ENCODE measurements at regions not wholly inside any gene's neighbourhood (a gene's known extent, or its start where the extent isn't known, plus 50 kb on each side); places are given as distances from the start of the nearest gene placed in this dataset.

DNA sequence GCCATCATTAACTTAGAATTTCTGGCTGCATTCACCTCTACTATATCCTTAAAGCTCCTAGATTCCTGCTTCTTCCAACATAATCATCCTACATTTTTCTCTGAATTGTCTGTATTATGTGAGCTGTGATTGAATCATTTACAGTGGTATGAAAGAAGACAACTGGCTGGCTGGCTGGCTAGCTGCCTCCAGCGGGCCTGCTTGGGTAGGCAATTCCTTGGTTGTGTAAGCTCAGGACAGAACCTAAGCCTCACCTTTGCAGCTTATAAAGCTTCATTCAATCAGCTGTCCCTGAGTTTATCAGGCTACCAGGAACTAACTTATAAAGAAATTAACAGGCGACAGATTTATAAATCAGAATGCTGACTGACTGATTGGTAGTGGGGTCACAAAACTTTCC lies 162.7 kb upstream of the NR3C1 start:
- no peak for TF ChIP-seq POLR2AphosphoS5 (IDR thresholded peaks at IDR 0.05; ENCODE audit: borderline replicate concordance, low read depth, low read length)
- TF ChIP-seq EZH2 (IDR thresholded peaks at IDR 0.05) = no peak
- no peak for TF ChIP-seq FOXP2 (optimal IDR thresholded peaks at IDR 0.05; ENCODE audit: control extremely low read depth, extremely low read length, insufficient read depth)

All from SK-N-MC (cell line).